Left renal cortex interstitium (tissue), 4 donors: ENCODE measurements at regions not wholly inside any gene's neighbourhood (a gene's known extent, or its start where the extent isn't known, plus 50 kb on each side); places are given as distances from the start of the nearest gene placed in this dataset.
"Not testable (repeated sequence)": the region's sequence is repeated elsewhere in the genome, so short reads cannot be mapped to it uniquely, and the experiment has no call there.

Experiments
- DNase-seq, 4 donors: peaks; one replicate each; pipeline ENCODE4 v3.0.0-alpha.2; 2013; ENCODE audit warnings: low read depth in 4 of 4, low spot score in 2 of 4, missing footprints in 1 of 4

GRCh38 chr6:81051952-81052351 lies 700.5 kb downstream of the TENT5A start:
- DNase-seq = no peak

- no peak for DNase-seq
Measured at GRCh38 chr6:81049425-81050042, 702.9 kb downstream of the TENT5A start.

GRCh38 chr6:81031416-81031815 lies 721.1 kb downstream of the TENT5A start:
- no peak for DNase-seq

GRCh38 chr6:81026041-81026553 lies 726.4 kb downstream of the TENT5A start:
- no peak for DNase-seq

- no peak for DNase-seq
Measured at GRCh38 chr6:81023709-81024108, 728.8 kb downstream of the TENT5A start.

- DNase-seq = no peak
Measured at GRCh38 chr6:81023007-81023582, 729.4 kb downstream of the TENT5A start.

- not testable (repeated sequence) for DNase-seq
Measured at GRCh38 chr6:81017586-81017985, 734.9 kb downstream of the TENT5A start.

- no peak for DNase-seq
Measured at GRCh38 chr6:81003894-81004293, 748.6 kb downstream of the TENT5A start.

- DNase-seq = no peak
Measured at GRCh38 chr6:81003156-81003555, 749.3 kb downstream of the TENT5A start.

GRCh38 chr6:81002126-81002525 lies 750.4 kb downstream of the TENT5A start:
- no peak for DNase-seq

- no peak for DNase-seq
Measured at GRCh38 chr6:80991316-80991715, 761.2 kb downstream of the TENT5A start.

GRCh38 chr6:80988892-80989291 lies 763.6 kb downstream of the TENT5A start:
- DNase-seq = no peak

- no peak for DNase-seq
Measured at GRCh38 chr6:80988286-80988685, 764.2 kb downstream of the TENT5A start.

- not testable (repeated sequence) for DNase-seq
Measured at GRCh38 chr6:80981226-80981625, 771.3 kb downstream of the TENT5A start.

- DNase-seq = no peak
Measured at GRCh38 chr6:80976336-80976735, 776.1 kb downstream of the TENT5A start.

GRCh38 chr6:80974579-80974978 lies 777.9 kb downstream of the TENT5A start:
- DNase-seq = no peak

GRCh38 chr6:80969439-80969838 lies 783.0 kb downstream of the TENT5A start:
- DNase-seq = no peak

- no peak for DNase-seq
Measured at GRCh38 chr6:80967609-80968008, 784.9 kb downstream of the TENT5A start.

GRCh38 chr6:80962382-80962781 lies 790.1 kb downstream of the TENT5A start:
- DNase-seq = no peak

GRCh38 chr6:80961166-80961565 lies 791.3 kb downstream of the TENT5A start:
- DNase-seq = no peak

GRCh38 chr6:80959034-80959433 lies 793.4 kb downstream of the TENT5A start:
- DNase-seq = no peak

GRCh38 chr6:80956898-80957297 lies 795.6 kb downstream of the TENT5A start:
- DNase-seq = no peak
